Erythroblast (primary cell): ENCODE measurements at regions not wholly inside any gene's neighbourhood (a gene's known extent, or its start where the extent isn't known, plus 50 kb on each side); places are given as distances from the start of the nearest gene placed in this dataset.

Experiments
- DNase-seq, 2 experiments: peaks; one replicate each; lab custom pipeline; 2025; lab: John Stamatoyannopoulos, UW
- GATA1 ChIP-seq: IDR thresholded peaks from 2 replicates; pipeline ENCODE4 v1.6.1; 2011; ENCODE audit warnings: low read depth, mild to moderate bottlenecking, control low read depth, low read length, moderate library complexity
- POLR2A ChIP-seq: IDR thresholded peaks from 2 replicates; pipeline ENCODE4 v1.6.1; 2011; ENCODE audit warnings: mild to moderate bottlenecking, low read length

- TF ChIP-seq GATA1 (no peak), POLR2A (no peak)
- no peak for DNase-seq
These were observed 140.2 kb upstream of the CTTNBP2 start for GRCh38 chr7:118013252-118014010.

GRCh38 chr7:118022546-118022945, 149.3 kb upstream of the CTTNBP2 start:
- TF ChIP-seq POLR2A (no peak), GATA1 (no peak)
- DNase-seq = no peak

GRCh38 chr7:118026791-118027190, 153.6 kb upstream of the CTTNBP2 start:
- TF ChIP-seq POLR2A = no peak
- no peak for TF ChIP-seq GATA1
- DNase-seq = no peak

- DNase-seq = no peak
- TF ChIP-seq GATA1 = no peak
- TF ChIP-seq POLR2A = no peak
These were observed 155.0 kb upstream of the CTTNBP2 start for GRCh38 chr7:118028226-118028625.

- TF ChIP-seq GATA1 (no peak), POLR2A (no peak)
- DNase-seq = no peak
These were observed 154.0 kb upstream of the LSM8 start for GRCh38 chr7:118029826-118030422.

GRCh38 chr7:118033273-118033672, 150.7 kb upstream of the LSM8 start:
- no peak for DNase-seq
- TF ChIP-seq POLR2A (no peak), GATA1 (no peak)

- DNase-seq = no peak
- no peak for TF ChIP-seq GATA1
- no peak for TF ChIP-seq POLR2A
These were observed 143.9 kb upstream of the LSM8 start for GRCh38 chr7:118039963-118040489.

- TF ChIP-seq POLR2A = no peak
- TF ChIP-seq GATA1 = no peak
- DNase-seq = no peak
These were observed 143.4 kb upstream of the LSM8 start for GRCh38 chr7:118040562-118040961.

- no peak for DNase-seq
- no peak for TF ChIP-seq POLR2A
- TF ChIP-seq GATA1 = no peak
These were observed 142.6 kb upstream of the LSM8 start for GRCh38 chr7:118041251-118041878.

GRCh38 chr7:118045629-118046028, 138.3 kb upstream of the LSM8 start:
- no peak for DNase-seq
- TF ChIP-seq POLR2A (no peak), GATA1 (no peak)

GRCh38 chr7:118046086-118046485, 137.9 kb upstream of the LSM8 start:
- DNase-seq = no peak
- TF ChIP-seq POLR2A = no peak
- TF ChIP-seq GATA1 = no peak

GRCh38 chr7:118046801-118047200, 137.2 kb upstream of the LSM8 start:
- DNase-seq = no peak
- no peak for TF ChIP-seq GATA1

GRCh38 chr7:118052336-118052735, 131.6 kb upstream of the LSM8 start:
- no peak for TF ChIP-seq POLR2A
- TF ChIP-seq GATA1 = no peak
- no peak for DNase-seq

GRCh38 chr7:118053353-118053752, 130.6 kb upstream of the LSM8 start:
- TF ChIP-seq GATA1 = no peak
- TF ChIP-seq POLR2A = no peak

GRCh38 chr7:118054529-118054928, 129.4 kb upstream of the LSM8 start:
- TF ChIP-seq POLR2A (no peak), GATA1 (no peak)
- DNase-seq = no peak

More at GRCh38 chr7:118053353-118053752, 130.6 kb upstream of the LSM8 start:
- DNase-seq = no peak
